ENCODE measurements at regions not wholly inside any gene's neighbourhood (a gene's known extent, or its start where the extent isn't known, plus 50 kb on each side); places are given as distances from the start of the nearest gene placed in this dataset.

DNA sequence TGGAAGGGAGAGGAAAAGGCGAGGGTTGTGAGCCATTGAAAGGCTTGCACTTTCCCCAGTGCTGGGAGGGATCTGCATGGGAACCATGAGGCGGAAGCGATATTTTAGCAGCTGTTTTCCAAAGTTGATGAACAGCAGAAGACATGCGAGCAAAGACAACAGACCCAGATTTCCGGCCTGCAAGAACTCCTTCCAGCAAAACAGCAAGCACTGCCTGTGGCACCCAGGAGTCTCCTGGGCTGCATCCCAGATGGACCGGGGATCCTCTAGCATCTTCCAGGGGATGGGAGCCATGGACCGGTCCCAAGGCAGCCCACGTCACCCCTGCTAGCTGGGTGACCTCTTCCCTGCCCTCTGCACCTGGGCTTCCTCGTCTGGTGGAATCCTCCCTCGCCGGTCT is 162.8 kb downstream of the IRF8 start:
- H3K4me1 Mint-ChIP-seq: no peaks in the 10 kb centered on the region
- no peaks in the 10 kb centered on the region for H3K36me3 Mint-ChIP-seq
- peaks cover 70% of the 10 kb centered on the region for H3K27me3 Mint-ChIP-seq (ENCODE audit: low read depth)

DNA sequence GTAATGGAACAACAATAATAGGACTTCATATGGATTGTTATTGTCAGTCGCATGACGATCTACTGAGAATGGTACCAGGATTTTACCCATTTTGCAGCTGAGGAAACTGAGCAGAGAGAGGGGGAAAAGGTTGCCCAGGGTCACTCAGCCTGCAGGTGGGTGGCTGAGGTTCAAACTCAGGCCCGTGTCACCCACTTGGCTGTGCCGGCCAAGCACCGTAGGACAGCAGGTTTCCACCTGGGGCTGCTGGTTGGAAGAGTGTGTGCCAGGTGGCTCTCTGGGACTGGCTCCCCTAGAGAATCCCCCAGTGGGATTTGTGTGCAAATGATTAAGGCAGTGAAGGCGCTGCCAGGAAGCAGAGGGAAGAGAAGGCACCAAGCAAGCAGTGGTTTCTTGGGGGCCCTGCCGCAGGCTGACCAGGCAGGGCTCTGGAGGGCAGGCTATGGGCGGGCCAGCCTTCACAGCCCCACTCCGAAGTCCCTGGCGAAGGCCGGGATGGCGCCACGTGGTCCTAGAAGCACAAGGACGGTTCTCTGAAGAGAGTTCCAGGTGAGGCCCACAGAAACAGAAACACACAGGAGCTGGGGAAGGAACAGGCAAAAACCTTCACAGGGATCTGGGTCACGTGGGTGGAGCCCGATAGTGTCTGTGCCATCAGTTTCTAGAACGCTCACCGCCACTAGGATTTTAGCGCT is 163.5 kb downstream of the IRF8 start:
- TF ChIP-seq, protein P1, sequence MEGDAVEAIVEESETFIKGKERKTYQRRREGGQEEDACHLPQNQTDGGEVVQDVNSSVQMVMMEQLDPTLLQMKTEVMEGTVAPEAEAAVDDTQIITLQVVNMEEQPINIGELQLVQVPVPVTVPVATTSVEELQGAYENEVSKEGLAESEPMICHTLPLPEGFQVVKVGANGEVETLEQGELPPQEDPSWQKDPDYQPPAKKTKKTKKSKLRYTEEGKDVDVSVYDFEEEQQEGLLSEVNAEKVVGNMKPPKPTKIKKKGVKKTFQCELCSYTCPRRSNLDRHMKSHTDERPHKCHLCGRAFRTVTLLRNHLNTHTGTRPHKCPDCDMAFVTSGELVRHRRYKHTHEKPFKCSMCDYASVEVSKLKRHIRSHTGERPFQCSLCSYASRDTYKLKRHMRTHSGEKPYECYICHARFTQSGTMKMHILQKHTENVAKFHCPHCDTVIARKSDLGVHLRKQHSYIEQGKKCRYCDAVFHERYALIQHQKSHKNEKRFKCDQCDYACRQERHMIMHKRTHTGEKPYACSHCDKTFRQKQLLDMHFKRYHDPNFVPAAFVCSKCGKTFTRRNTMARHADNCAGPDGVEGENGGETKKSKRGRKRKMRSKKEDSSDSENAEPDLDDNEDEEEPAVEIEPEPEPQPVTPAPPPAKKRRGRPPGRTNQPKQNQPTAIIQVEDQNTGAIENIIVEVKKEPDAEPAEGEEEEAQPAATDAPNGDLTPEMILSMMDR (IDR thresholded peaks at IDR 0.05; ENCODE audit: unreplicated experiment): no peak
- no peaks in the 10 kb centered on the region for H3K9me3 Mint-ChIP-seq
- peaks cover 69% of the 10 kb centered on the region for H3K27me3 Mint-ChIP-seq (ENCODE audit: low read depth)
- H3K36me3 Mint-ChIP-seq: no peaks in the 10 kb centered on the region
- no peak overlapping the region for H3K27ac Mint-ChIP-seq
- no peaks in the 10 kb centered on the region for H3K4me1 Mint-ChIP-seq
- DNase-seq (ENCODE audit: low spot score in 2 of 2, unreplicated experiment in 2 of 2): no peak
- H3K4me3 Mint-ChIP-seq: no peak overlapping the region

More for the DNA sequence above, 162.8 kb downstream of the IRF8 start:
- Mint-ChIP-seq H3K27ac (no peak overlapping the region), H3K4me3 (no peak overlapping the region), H3K9me3 (no peaks in the 10 kb centered on the region)
- DNase-seq (ENCODE audit: low spot score in 2 of 2, unreplicated experiment in 2 of 2): no peak
- TF ChIP-seq, protein P1 (IDR thresholded peaks at IDR 0.05; ENCODE audit: unreplicated experiment): no peak

DNA sequence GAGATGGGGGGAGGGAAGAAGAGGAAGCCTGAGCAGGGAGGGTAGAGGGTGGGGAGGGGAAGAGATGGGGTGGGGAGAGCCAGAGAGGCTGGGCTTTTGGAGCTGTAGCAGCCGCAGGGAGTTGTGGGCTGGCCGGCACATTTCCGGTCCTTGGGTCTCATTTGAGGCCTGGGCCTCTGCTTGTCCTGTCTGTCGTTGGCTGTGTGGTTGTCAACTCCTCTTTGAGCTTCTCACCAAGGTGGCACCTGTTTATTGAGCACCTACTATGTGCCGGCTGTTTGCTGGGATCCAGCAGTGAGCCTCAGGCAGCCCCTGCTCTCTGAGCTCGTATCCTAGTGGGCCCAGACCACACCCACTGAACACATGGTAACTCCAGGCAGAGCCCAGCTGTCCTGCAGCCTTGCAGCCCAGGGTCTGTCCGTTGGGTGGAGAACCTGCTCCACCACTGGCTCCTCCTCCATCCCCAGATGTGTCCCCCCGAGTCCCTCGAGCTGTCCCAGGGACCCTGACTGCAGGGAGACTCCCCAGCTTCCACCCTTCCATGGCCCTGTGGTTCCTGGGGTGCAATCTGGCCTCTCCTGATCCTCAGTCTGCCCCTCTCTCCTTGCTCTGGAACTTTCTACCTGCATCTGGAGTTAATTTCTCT is 164.9 kb downstream of the IRF8 start:
- Mint-ChIP-seq H3K27me3 (ENCODE audit: low read depth) (peaks cover 64% of the 10 kb centered on the region), H3K9me3 (no peaks in the 10 kb centered on the region), H3K36me3 (no peaks in the 10 kb centered on the region), H3K27ac (no peak overlapping the region), H3K4me1 (no peaks in the 10 kb centered on the region), H3K4me3 (no peak overlapping the region)
- TF ChIP-seq, protein P1 (IDR thresholded peaks at IDR 0.05; ENCODE audit: unreplicated experiment): no peak
- DNase-seq (ENCODE audit: low spot score in 2 of 2, unreplicated experiment in 2 of 2): no peak

DNA sequence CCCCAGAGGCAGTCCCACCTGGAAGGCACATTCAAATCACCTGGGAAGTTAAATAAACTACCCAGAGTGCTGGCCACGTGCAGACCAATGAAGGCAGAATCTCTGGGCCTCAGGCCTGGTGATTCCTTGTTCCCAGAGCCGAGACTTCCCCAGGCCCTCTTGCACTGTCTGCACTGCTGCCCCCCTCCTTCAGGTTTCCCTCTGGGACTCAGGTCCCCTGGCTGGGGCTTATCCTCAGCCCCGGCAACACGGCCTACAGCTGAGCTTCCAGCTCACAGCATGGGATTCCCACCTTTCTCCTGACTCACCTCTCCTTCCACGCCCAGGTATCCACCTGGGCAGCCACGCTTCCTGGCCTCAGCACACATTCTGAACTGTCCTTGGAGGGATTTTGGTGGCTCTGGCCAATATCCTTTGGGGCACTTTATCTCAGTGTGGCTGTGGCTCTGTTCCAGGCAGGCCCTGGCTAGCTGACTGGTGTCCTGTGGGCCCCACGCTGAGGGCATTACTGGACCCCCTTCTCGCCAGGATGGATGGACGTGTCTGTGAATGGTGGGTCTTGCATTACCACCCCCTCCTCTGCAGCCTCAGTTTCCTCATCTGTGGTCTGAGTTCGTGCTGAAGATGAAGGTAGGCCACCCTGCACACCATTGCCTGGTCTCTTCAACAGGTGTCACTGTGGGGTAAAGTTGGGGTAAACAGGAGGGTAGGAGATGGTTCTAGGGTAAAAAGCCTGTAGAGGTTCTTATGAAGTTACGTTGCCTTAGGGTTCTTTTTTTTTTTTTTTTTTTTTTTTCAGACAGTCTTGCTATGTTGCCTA is 165.7 kb downstream of the IRF8 start:
- Mint-ChIP-seq H3K9me3 (no peaks in the 10 kb centered on the region), H3K27me3 (ENCODE audit: low read depth) (peaks cover 59% of the 10 kb centered on the region), H3K4me1 (no peaks in the 10 kb centered on the region), H3K27ac (no peak overlapping the region), H3K4me3 (no peak overlapping the region), H3K36me3 (no peaks in the 10 kb centered on the region)
- DNase-seq (ENCODE audit: low spot score in 2 of 2, unreplicated experiment in 2 of 2): no peak
- TF ChIP-seq, protein P1 (IDR thresholded peaks at IDR 0.05; ENCODE audit: unreplicated experiment): no peak

DNA sequence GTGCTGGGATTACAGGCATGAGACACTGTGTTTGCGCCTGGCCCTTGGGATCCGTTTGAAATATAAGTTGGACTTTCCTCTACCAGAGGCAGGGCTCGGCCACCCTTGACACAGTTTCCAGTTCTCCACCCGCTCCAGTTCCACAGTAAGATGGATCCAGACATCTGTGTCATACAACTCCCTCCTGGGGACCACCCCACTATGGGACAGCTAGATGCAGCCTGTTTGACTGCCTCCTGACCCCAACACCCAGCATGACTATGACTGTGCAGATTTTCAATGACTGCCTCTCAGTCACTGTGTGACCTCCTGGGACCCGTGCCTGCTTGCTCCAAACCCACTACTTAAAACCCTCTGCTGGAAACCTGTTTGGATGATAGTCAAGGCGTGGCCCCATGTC is 166.7 kb downstream of the IRF8 start:
- Mint-ChIP-seq H3K4me1 (no peaks in the 10 kb centered on the region), H3K27ac (no peak overlapping the region), H3K9me3 (no peaks in the 10 kb centered on the region), H3K36me3 (no peaks in the 10 kb centered on the region), H3K4me3 (no peak overlapping the region), H3K27me3 (ENCODE audit: low read depth) (peaks cover 63% of the 10 kb centered on the region)
- DNase-seq (ENCODE audit: low spot score in 2 of 2, unreplicated experiment in 2 of 2): no peak
- TF ChIP-seq, protein P1 (IDR thresholded peaks at IDR 0.05; ENCODE audit: unreplicated experiment): no peak

Data from mesothelial cell of epicardium (in vitro differentiated cells).